K562 (cell line): ENCODE measurements at regions not wholly inside any gene's neighbourhood (a gene's known extent, or its start where the extent isn't known, plus 50 kb on each side); places are given as distances from the start of the nearest gene placed in this dataset.
A peak's percentile ranks its signal among the peaks of the same experiment; 100 is the strongest.

Experiments
- ATAC-seq: fragments of 200-7000 bp; cut with Tn5 transposase; 3 replicates; pipeline ENCODE4 v1.9.1; 2020; ENCODE audit warnings: moderate library complexity
- BruUV-seq: library from RNA; stranded (reverse); fragments of 400-500 nt; replicated peaks from 2 replicates; lab custom pipeline; 2021; lab: Mats Ljungman, UMichigan
- CTCF ChIA-PET: fragments of 300-600 bp; formaldehyde crosslinking; extraction: SDS; loops from one replicate; lab custom pipeline; 2021; ENCODE audit warnings: low intra/inter-chr PET ratio; lab: Yijun Ruan, JAX
- POLR2A ChIA-PET: fragments of 300-600, 350-650 bp; sonication (Branson Sonifier 250); formaldehyde crosslinking; extraction: SDS; loops from one replicate; lab custom pipeline; 2021; ENCODE audit warnings: antibody characterized with exemption, inconsistent platforms; lab: Yijun Ruan, JAX
- DNase-seq, 4 experiments: peaks; one replicate each; pipeline versions ENCODE4 v3.0.0 to v3.0.0-alpha.2; 2011 to 2018; ENCODE audit warnings: low spot score in 3 of 4, mixed read lengths in 3 of 4; ENCODE audit errors: extremely low read depth in 1 of 4
- FAIRE-seq: peaks from 2 replicates; lab custom pipeline; 2011; peaks lifted over from hg19 to GRCh38; lab: Jason Lieb, UNC
- H2AFZ ChIP-seq: 2 replicates; pipeline ENCODE4 v1.6.0; 2011; ENCODE audit warnings: low read depth, low read length, control low read depth, inconsistent platforms
- H3K27ac ChIP-seq: fragments of 200-600 bp; 3 replicates; pipeline ENCODE4 v1.8.0; 2011; ENCODE audit warnings: low read depth, mild to moderate bottlenecking, control low read depth, inconsistent platforms, low read length, moderate library complexity, mixed read lengths; ENCODE audit errors: extremely low read depth
- H3K27me3 ChIP-seq, 2 experiments: fragments of 300-600 bp in 1 of 2; 2 replicates in 1 of 2; 3 replicates in 1 of 2; pipeline versions ENCODE4 v1.6.0 to v1.8.0; 2011; ENCODE audit warnings: inconsistent platforms in 2 of 2, low read length in 2 of 2, mild to moderate bottlenecking in 1 of 2, mixed read lengths in 1 of 2, moderate library complexity in 1 of 2; ENCODE audit not compliant: control insufficient read depth in 2 of 2, insufficient read depth in 2 of 2
- H3K36me3 ChIP-seq: fragments of 300-600 bp; 3 replicates; pipeline ENCODE4 v1.8.0; 2011; ENCODE audit warnings: mild to moderate bottlenecking, low read length, inconsistent platforms; ENCODE audit not compliant: control insufficient read depth, insufficient read depth
- H3K4me1 ChIP-seq, 2 experiments: fragments of 200-600 bp in 1 of 2; replicated peaks in 1 of 2; 2 replicates in 1 of 2; 3 replicates in 1 of 2; pipeline versions ENCODE4 v1.5.1 to v1.8.0; 2011; ENCODE audit warnings: inconsistent platforms in 2 of 2, low read length in 2 of 2, mild to moderate bottlenecking in 1 of 2, mixed read lengths in 1 of 2, moderate library complexity in 1 of 2; ENCODE audit not compliant: control insufficient read depth in 2 of 2, insufficient read depth in 2 of 2
- H3K4me2 ChIP-seq: 2 replicates; pipeline ENCODE4 v1.6.1; 2011; ENCODE audit warnings: low read length, control low read depth, inconsistent platforms, mixed read lengths; ENCODE audit not compliant: insufficient read depth
- H3K4me3 ChIP-seq: fragments of 200-600 bp; sonication (generic), shearing (Covaris generic); 2 replicates; pipeline ENCODE4 v1.5.1; 2016; ENCODE audit warnings: control low read depth, inconsistent platforms
- H3K79me2 ChIP-seq: fragments of 200-600 bp; 3 replicates; pipeline ENCODE4 v1.8.0; 2011; ENCODE audit warnings: low read length, inconsistent platforms; ENCODE audit not compliant: control insufficient read depth, insufficient read depth
- H3K9ac ChIP-seq, 2 experiments: 2 replicates each; pipeline versions ENCODE4 v1.6.0 to v1.6.1; 2011; ENCODE audit warnings: low read depth in 2 of 2, low read length in 2 of 2, control low read depth in 1 of 2, inconsistent platforms in 1 of 2, mild to moderate bottlenecking in 1 of 2, mixed read lengths in 1 of 2; ENCODE audit not compliant: insufficient read depth in 1 of 2
- H3K9me1 ChIP-seq: one replicate; pipeline ENCODE4 v1.6.0; 2011; ENCODE audit warnings: inconsistent platforms, mild to moderate bottlenecking, low read length, moderate library complexity; ENCODE audit not compliant: control insufficient read depth, insufficient read depth
- H3K9me3 ChIP-seq: replicated peaks from 2 replicates; pipeline ENCODE4 v1.5.1; 2011; ENCODE audit warnings: low read depth, low read length, inconsistent platforms; ENCODE audit not compliant: control insufficient read depth, insufficient read depth
- H4K20me1 ChIP-seq: replicated peaks from 2 replicates; pipeline ENCODE4 v1.6.1; 2011; ENCODE audit warnings: low read length, inconsistent platforms, mixed read lengths; ENCODE audit not compliant: control insufficient read depth, insufficient read depth
- CTCF ChIP-seq, 3 experiments: IDR thresholded peaks in 2 of 3; conservative IDR thresholded peaks in 1 of 3; 2 replicates each; pipeline ENCODE4 v1.5.1; 2011 to 2012; ENCODE audit warnings: low read length in 3 of 3, mild to moderate bottlenecking in 3 of 3, control low read depth in 2 of 3, improper control_type of control experiment in 1 of 3, inconsistent platforms in 1 of 3, low read depth in 1 of 3, mixed read lengths in 1 of 3, moderate library complexity in 1 of 3; ENCODE audit not compliant: insufficient read depth in 2 of 3
- ESRRA ChIP-seq: fragments of 450-650 bp; IDR thresholded peaks from 2 replicates; pipeline ENCODE4 v1.6.1; 2014; ENCODE audit warnings: low read depth, mild to moderate bottlenecking, moderate library complexity, borderline replicate concordance
- FOXP4 ChIP-seq: sonication (generic); formaldehyde crosslinking; IDR thresholded peaks from 2 replicates; pipeline ENCODE4 v1.8.0; 2022; ENCODE audit warnings: mild to moderate bottlenecking, missing genetic modification reagents, borderline replicate concordance
- KLF16 ChIP-seq: IDR thresholded peaks from 2 replicates; pipeline ENCODE4 v1.6.1; 2016; ENCODE audit warnings: antibody characterized with exemption
- MED1 ChIP-seq: sonication (generic); formaldehyde crosslinking; IDR thresholded peaks from 2 replicates; pipeline ENCODE4 v1.8.1; 2023; ENCODE audit warnings: missing genetic modification reagents, borderline replicate concordance
- MYC ChIP-seq, 2 experiments: fragments of 250-450 bp in 1 of 2; sonication (Bioruptor Pico) in 1 of 2; IDR thresholded peaks; 2 replicates each; pipeline versions ENCODE4 v1.5.1 to v1.6.1; 2012 to 2021; ENCODE audit warnings: low read depth in 2 of 2, borderline replicate concordance in 1 of 2, improper control_type of control experiment in 1 of 2, low read length in 1 of 2, mild to moderate bottlenecking in 1 of 2, moderate library complexity in 1 of 2
- MYNN ChIP-seq, 2 experiments: sonication (generic); formaldehyde crosslinking in 1 of 2; IDR thresholded peaks; 2 replicates each; pipeline versions ENCODE4 v1.5.0 to v1.6.1; 2016 to 2020; ENCODE audit warnings: antibody characterized with exemption in 1 of 2, missing genetic modification reagents in 1 of 2
- POLR2A ChIP-seq: fragments of 450-650 bp; conservative IDR thresholded peaks from 2 replicates; pipeline ENCODE4 v1.6.1; 2016
- RAD21 ChIP-seq, 2 experiments: fragments of 250-450 bp in 1 of 2; fragments of 450-650 bp in 1 of 2; sonication (Bioruptor Pico) in 1 of 2; formaldehyde crosslinking in 1 of 2; IDR thresholded peaks in 1 of 2; conservative IDR thresholded peaks in 1 of 2; 2 replicates each; pipeline versions ENCODE4 v1.4.0 to v1.8.0; 2020 to 2022; ENCODE audit warnings: mild to moderate bottlenecking in 2 of 2, moderate library complexity in 1 of 2
- RFX1 ChIP-seq: fragments of 450-650 bp; IDR thresholded peaks from 2 replicates; pipeline ENCODE4 v1.6.1; 2016; ENCODE audit warnings: mild to moderate bottlenecking, moderate library complexity
- SMC3 ChIP-seq: conservative IDR thresholded peaks from 2 replicates; pipeline ENCODE4 v1.6.1; 2011; ENCODE audit warnings: low read depth, low read length, improper control_type of control experiment; ENCODE audit not compliant: insufficient read depth
- ZNF143 ChIP-seq: sonication (generic); formaldehyde crosslinking; IDR thresholded peaks from 2 replicates; pipeline ENCODE4 v1.9.0; 2022; ENCODE audit warnings: mild to moderate bottlenecking, missing genetic modification reagents
- ZNF707 ChIP-seq: fragments of 250-450 bp; sonication (Bioruptor Pico); conservative IDR thresholded peaks from 2 replicates; pipeline ENCODE4 v1.8.0; 2022; ENCODE audit warnings: inconsistent platforms, mild to moderate bottlenecking, moderate library complexity
- WGBS: fragments of 100-300 bp; shearing (Covaris generic); methylation state at CpG from one replicate; pipeline ENCODE4 v1.1.6; 2016; ENCODE audit warnings: low coverage, mixed read lengths; ENCODE audit not compliant: insufficient coverage; ENCODE audit errors: missing lambda C conversion rate; 5-methylcytosine and 5-hydroxymethylcytosine counted together
- in situ Hi-C: fragments of 300-500 bp; cut with MboI; formaldehyde crosslinking; loops from 4 replicates; pipeline ENCODE4 v1.15.0; 2018; ENCODE audit warnings: inconsistent platforms, mixed read lengths
- intact Hi-C: fragments of 100-400 bp; cut with micrococcal nuclease; formaldehyde crosslinking; loops from 2 replicates; pipeline ENCODE4 v1.14.2; 2022
- TF ChIP-seq, protein P1 (sequence below): fragments of 250-450 bp; sonication (Bioruptor Pico); IDR thresholded peaks from 2 replicates; pipeline ENCODE4 v1.8.0; 2021; ENCODE audit warnings: moderate library complexity, mild to moderate bottlenecking, inconsistent platforms
- TF ChIP-seq, protein P2 (sequence below): fragments of 250-450 bp; sonication (Bioruptor Pico); IDR thresholded peaks from 2 replicates; pipeline ENCODE4 v1.9.0; 2021; ENCODE audit warnings: mild to moderate bottlenecking

- no peak for TF ChIP-seq RFX1
- TF ChIP-seq MYNN (IDR thresholded peaks at IDR 0.05) = no peak
- no peak for TF ChIP-seq MYNN (CRISPR knock-in tag; IDR thresholded peaks at IDR 0.05)
- TF ChIP-seq CTCF (IDR thresholded peaks at IDR 0.05 in 2 of 3, conservative IDR thresholded peaks at IDR 0.05 in 1 of 3; ENCODE audit: insufficient read depth in 2 of 3, low read depth in 1 of 3, low read length in 3 of 3) = peak; percentile 24 to 48 (median 43); a peak in 4 of 6 replicates
- TF ChIP-seq MYC (IDR thresholded peaks at IDR 0.05; ENCODE audit: low read depth, low read length) = 0 out of 2 replicates have a peak, but pooled peaks have one; percentile 55
- TF ChIP-seq MYC (CRISPR knock-in tag; IDR thresholded peaks at IDR 0.05; ENCODE audit: borderline replicate concordance, low read depth) = no peak
- TF ChIP-seq MED1 (CRISPR knock-in tag) = no peak
- no peak for TF ChIP-seq POLR2A
- peak in 1 of 2 experiments; percentile 52; a peak in 2 of 4 replicates for TF ChIP-seq RAD21 (CRISPR knock-in tag; conservative IDR thresholded peaks at IDR 0.05 in 1 of 2, IDR thresholded peaks at IDR 0.05 in 1 of 2)
- TF ChIP-seq KLF16 = no peak
- TF ChIP-seq ZNF143 (CRISPR knock-in tag) = no peak
- TF ChIP-seq, protein P1, sequence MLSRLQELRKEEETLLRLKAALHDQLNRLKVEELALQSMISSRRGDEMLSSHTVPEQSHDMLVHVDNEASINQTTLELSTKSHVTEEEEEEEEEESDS (CRISPR knock-in tag) = no peak
- peak; percentile 98 for TF ChIP-seq ESRRA
- TF ChIP-seq FOXP4 = no peak
- TF ChIP-seq ZNF707 (CRISPR knock-in tag) = no peak
- TF ChIP-seq SMC3 = 0 out of 2 replicates have a peak, but pooled peaks have one; percentile 6
- TF ChIP-seq, protein P2, sequence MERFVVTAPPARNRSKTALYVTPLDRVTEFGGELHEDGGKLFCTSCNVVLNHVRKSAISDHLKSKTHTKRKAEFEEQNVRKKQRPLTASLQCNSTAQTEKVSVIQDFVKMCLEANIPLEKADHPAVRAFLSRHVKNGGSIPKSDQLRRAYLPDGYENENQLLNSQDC = no peak
- POLR2A ChIA-PET = no interaction called here
- Histone ChIP-seq H3K79me2 (no peaks in the 10 kb centered on the region), H3K9me1 (no peaks in the 10 kb centered on the region), H2AFZ (no peak overlapping the region), H4K20me1 (no peaks in the 10 kb centered on the region), H3K27me3 (no peaks in the 10 kb centered on the region), H3K9ac (no peak overlapping the region), H3K27ac (no peak overlapping the region), H3K4me2 (no peak overlapping the region), H3K4me3 (no peak overlapping the region), H3K4me1 (no peaks in the 10 kb centered on the region), H3K9me3 (no peaks in the 10 kb centered on the region), H3K36me3 (no peaks in the 10 kb centered on the region)
- in situ Hi-C loops = no loop called here
- CTCF ChIA-PET = no interaction called here
- FAIRE-seq = no peak
- intact Hi-C loops = loop anchor here (2.0 to 5.0 kb wide), 2 partner anchors 403 to 554 kb away; no protein-coding TSS in a partner anchor
- peak in 3 of 4 experiments; percentile 2 to 48 (median 2) for DNase-seq
- no TSS peak for BruUV-seq
- WGBS = 4% methylated on average over 7 of the region's 10 CpGs
- ATAC-seq = no peak; the same call in 2 of the 3 replicates
Measured at GRCh38 chrX:26783512-26784225, 567.7 kb downstream of the MAGEB5 start.
